K562 (cell line): ENCODE measurements at regions not wholly inside any gene's neighbourhood (a gene's known extent, or its start where the extent isn't known, plus 50 kb on each side); places are given as distances from the start of the nearest gene placed in this dataset.

Experiments used
- CTCF ChIP-seq, 3 experiments: IDR thresholded peaks in 2 of 3; conservative IDR thresholded peaks in 1 of 3; 2 replicates each; pipeline ENCODE4 v1.5.1; 2011 to 2012; ENCODE audit warnings: low read length in 3 of 3, mild to moderate bottlenecking in 3 of 3, control low read depth in 2 of 3, improper control_type of control experiment in 1 of 3, inconsistent platforms in 1 of 3, low read depth in 1 of 3, mixed read lengths in 1 of 3, moderate library complexity in 1 of 3; ENCODE audit not compliant: insufficient read depth in 2 of 3
- GTF2F1 ChIP-seq: IDR thresholded peaks from 2 replicates; pipeline ENCODE4 v1.6.1; 2011; ENCODE audit warnings: low read depth, low read length, improper control_type of control experiment
- SNAPC5 ChIP-seq: fragments of 250-450 bp; sonication (Bioruptor Pico); IDR thresholded peaks from 2 replicates; pipeline ENCODE4 v1.8.0; 2021; ENCODE audit warnings: moderate library complexity, mild to moderate bottlenecking, inconsistent platforms

GRCh38 chr22:22769434-22770279 is 118.0 kb upstream of the IGLL5 start:
- no peak for TF ChIP-seq SNAPC5
- no peak; the same call in 1 of the 2 replicates for TF ChIP-seq GTF2F1
- no peak for TF ChIP-seq CTCF (IDR thresholded peaks at IDR 0.05 in 2 of 3, conservative IDR thresholded peaks at IDR 0.05 in 1 of 3; ENCODE audit: insufficient read depth in 2 of 3, low read depth in 1 of 3, low read length in 3 of 3)
